ENCODE measurements at regions not wholly inside any gene's neighbourhood (a gene's known extent, or its start where the extent isn't known, plus 50 kb on each side); places are given as distances from the start of the nearest gene placed in this dataset.

GRCh38 chr7:115328018-115328417, 406.1 kb downstream of the MDFIC start:
- DNase-seq (ENCODE audit: low read depth, low spot score) (no peak), ATAC-seq (no peak), FAIRE-seq (no peak)
- no peak overlapping the region for H2AFZ ChIP-seq (ENCODE audit: control insufficient read depth, low read depth, low read length)
- H3K4me3 ChIP-seq, result no peak overlapping the region
- in situ Hi-C loops (cut with MboI), result no loop called here
- no peak for TF ChIP-seq ESRRA (IDR thresholded peaks at IDR 0.05; ENCODE audit: low read length)
- no peak for TF ChIP-seq PRDM15 (CRISPR knock-in tag; IDR thresholded peaks at IDR 0.05)
- TF ChIP-seq ZNF24 (IDR thresholded peaks at IDR 0.05), result no peak
- TF ChIP-seq RCOR1 (conservative IDR thresholded peaks at IDR 0.05; ENCODE audit: low read depth, low read length), result no peak
- no peak for TF ChIP-seq POLR2AphosphoS5 (IDR thresholded peaks at IDR 0.05; ENCODE audit: low read length)
- TF ChIP-seq NR2C1 (IDR thresholded peaks at IDR 0.05), result no peak
- TF ChIP-seq KLF5 (IDR thresholded peaks at IDR 0.05; ENCODE audit: partially characterized antibody), result no peak
- no peak for TF ChIP-seq STAT1 (conservative IDR thresholded peaks at IDR 0.05)
- no peak for TF ChIP-seq NFXL1 (IDR thresholded peaks at IDR 0.05; ENCODE audit: borderline replicate concordance)
- WGBS (ENCODE audit: insufficient coverage, insufficient replicate concordance, low lambda C conversion rate, missing lambda C conversion rate), result 32% methylated on average over 3 of the region's 3 CpGs
- H3K9ac ChIP-seq (ENCODE audit: control insufficient read depth, insufficient read depth, low read length), result no peak overlapping the region
- intact Hi-C loops (cut with micrococcal nuclease; ENCODE audit: unreplicated experiment), result no loop called here
- no peak overlapping the region for H3K27ac ChIP-seq (ENCODE audit: control insufficient read depth, insufficient read depth)
- ChIA-PET POLR2A (no interaction called here), RAD21 (ENCODE audit: unreplicated experiment) (no interaction called here), CTCF (no interaction called here), SMC1A (ENCODE audit: uncharacterized antibody, unreplicated experiment) (no interaction called here)
- H3K9me3 ChIP-seq (replicated peaks; ENCODE audit: control insufficient read depth, insufficient read depth, low read length), result no peaks in the 10 kb centered on the region
- no peaks in the 10 kb centered on the region for H3K4me1 ChIP-seq (ENCODE audit: control insufficient read depth, insufficient read depth, low read length)
- no TSS peak for BruUV-seq (replicated peaks)
- no peaks in the 10 kb centered on the region for H3K27me3 ChIP-seq (replicated peaks in 1 of 2; ENCODE audit: control insufficient read depth in 2 of 2, insufficient read depth in 2 of 2, low read length in 1 of 2)
- H4K20me1 ChIP-seq (ENCODE audit: control insufficient read depth, insufficient read depth), result no peaks in the 10 kb centered on the region
- no peaks in the 10 kb centered on the region for H3K79me2 ChIP-seq (ENCODE audit: control insufficient read depth, insufficient read depth, low read length)
- no peaks in the 10 kb centered on the region for H3K36me3 ChIP-seq (ENCODE audit: control insufficient read depth in 2 of 2, insufficient read depth in 2 of 2, low read length in 1 of 2)
- H3K4me2 ChIP-seq (ENCODE audit: control insufficient read depth, insufficient read depth), result no peak overlapping the region
